Stimulated activated CD4-positive, alpha-beta T cell treated with anti-CD3 and anti-CD28 coated beads, Interleukin-2, amount 100 ng/mL, for 24 hours (primary cell): ENCODE measurements at regions not wholly inside any gene's neighbourhood (a gene's known extent, or its start where the extent isn't known, plus 50 kb on each side); places are given as distances from the start of the nearest gene placed in this dataset.
"Not testable (repeated sequence)": the region's sequence is repeated elsewhere in the genome, so short reads cannot be mapped to it uniquely, and the experiment has no call there.

Source experiments
- DNase-seq, 2 donors: peaks; one replicate each; pipeline ENCODE4 v3.0.0-alpha.2; 2020

DNA sequence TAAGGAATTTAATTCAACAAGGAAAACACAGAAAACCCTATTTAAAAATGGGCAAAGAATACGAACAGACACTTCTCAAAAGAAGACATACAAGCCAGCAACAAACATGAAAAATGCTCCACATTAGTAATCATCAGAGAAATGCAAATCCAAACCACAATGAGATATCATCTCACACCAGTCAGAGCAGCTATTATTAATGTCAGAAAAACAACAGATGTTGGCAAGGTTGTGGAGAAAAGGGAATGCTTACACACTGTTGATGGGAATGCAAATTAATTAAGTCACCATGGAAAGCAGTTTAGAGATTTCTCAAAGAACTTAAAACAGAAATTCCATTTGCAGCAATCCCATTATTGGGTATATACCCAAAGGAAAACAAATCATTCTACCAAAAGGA is 55.2 kb downstream of the GCC1 start:
- no peak for DNase-seq

DNA sequence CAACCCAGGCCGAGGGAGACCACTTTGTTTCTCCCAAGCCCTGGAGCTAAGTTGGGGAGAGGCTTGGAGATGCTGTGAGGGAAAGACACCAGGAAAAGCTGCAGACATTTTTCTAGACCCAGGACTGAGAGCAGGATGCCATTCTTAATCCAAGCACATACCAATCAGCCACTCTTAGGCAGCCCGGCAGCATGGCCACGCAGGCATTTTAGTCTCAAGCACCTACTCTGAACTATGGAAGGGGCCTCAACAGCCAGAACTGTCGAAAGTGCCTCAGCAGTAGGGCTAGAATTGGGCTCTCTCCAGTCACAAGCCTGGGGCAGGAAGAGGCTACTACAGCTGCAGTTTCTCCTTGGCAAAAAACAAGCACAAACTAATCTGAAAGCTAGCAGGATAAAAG is 57.8 kb downstream of the GCC1 start:
- DNase-seq = no peak

DNA sequence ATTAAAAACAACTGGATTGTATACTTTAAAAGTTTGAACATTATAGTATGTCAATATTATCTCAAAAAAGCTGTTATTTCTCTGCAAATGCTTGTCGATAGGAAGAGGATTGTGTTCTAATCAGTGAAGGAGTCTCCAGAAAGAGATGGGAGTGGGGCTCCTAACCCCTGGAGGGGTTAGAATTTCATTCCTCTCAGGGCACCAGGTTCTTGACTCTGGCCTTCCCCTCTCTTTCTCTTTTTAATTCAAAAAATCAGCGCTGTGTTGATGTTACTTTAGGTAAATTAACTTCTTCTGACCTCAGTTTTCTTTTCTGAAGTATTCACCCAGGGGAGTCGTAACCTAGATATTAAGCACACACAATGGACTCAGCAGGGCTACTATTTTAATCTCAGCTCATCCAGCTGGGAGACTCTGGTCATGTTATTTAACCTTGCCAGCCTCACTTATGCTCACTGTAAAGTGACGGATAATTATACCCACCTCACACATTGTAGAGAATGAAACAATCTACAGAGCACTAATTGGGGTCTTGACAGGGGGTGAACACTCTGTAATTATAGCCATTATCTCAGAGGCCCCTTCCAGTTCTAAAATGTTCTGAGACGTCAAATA is 59.4 kb downstream of the GCC1 start:
- DNase-seq = no peak

DNA sequence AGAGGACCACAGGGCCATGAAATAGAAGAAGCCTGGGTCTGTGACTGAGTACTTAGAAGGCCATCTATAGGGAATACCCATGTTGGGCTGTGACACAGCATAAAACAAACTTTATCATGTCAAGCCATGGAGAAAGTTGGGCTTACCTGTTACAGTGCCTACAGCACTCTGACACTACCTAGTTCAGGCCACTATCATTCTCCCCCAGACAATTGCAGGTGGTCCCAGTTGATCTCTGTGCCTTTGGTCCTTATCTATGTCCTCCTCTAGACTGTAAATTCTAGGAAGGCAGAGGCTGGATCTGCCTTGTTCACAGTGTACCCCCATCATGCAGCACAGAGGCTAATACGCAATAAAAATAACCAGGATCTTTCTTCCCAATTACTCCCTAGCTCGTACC is 69.1 kb downstream of the GCC1 start:
- no peak for DNase-seq

DNA sequence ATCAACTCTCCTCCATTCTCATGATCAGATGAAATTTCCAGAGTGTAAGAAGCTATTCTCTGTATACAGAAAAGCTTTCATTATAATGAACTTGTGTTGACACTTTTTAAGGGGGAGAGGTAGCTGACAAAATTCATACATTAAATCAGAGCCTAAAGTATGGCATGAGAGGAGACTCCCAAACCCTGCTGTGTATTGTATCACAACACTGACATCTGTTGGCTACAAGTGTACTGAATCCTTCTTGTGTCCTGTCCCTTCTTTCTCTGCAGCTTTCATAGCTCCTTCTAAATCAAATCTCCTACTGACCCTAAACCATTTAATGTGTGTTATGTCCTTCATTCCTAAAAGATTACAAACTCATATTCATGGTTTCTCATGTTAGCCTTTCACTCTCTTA is 70.9 kb downstream of the GCC1 start:
- no peak for DNase-seq

DNA sequence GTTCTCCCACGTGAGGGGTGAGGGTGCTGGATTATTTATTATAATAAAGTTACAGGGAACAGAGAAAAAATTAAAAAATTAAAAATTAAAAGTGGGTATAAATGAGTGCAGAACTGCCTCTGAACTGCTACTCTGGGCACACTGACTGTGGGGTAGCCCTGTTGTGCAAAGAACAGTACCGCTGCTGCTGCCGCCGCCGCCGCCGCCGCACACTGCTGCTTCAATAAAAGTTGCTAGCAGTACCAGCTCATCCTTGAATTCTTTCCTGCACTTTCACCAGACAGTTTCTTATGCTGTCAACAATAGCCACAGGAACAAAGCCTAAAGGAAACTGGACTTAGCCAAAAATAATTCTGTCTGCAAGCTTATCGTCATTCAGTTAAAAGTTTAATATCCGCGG is 72.1 kb downstream of the GCC1 start:
- DNase-seq = no peak

DNA sequence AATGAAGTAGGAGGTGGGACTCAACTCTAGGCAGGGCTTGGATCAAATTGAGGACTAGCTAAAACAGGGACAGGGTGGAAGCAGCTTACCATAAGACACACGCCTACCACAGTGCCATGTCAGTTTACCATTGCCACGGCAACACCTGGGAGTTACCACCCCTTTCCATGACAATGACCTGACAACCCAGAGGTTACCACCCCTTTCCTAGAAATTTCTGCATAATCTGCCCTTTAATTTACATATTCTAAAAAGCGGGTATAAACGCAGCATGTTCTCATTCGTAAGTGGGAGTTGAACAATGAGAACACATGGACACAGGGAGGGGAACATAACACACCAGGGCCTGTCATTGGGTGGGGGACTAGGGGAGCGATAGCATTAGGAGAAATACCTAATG is 72.7 kb downstream of the GCC1 start:
- no peak for DNase-seq

DNA sequence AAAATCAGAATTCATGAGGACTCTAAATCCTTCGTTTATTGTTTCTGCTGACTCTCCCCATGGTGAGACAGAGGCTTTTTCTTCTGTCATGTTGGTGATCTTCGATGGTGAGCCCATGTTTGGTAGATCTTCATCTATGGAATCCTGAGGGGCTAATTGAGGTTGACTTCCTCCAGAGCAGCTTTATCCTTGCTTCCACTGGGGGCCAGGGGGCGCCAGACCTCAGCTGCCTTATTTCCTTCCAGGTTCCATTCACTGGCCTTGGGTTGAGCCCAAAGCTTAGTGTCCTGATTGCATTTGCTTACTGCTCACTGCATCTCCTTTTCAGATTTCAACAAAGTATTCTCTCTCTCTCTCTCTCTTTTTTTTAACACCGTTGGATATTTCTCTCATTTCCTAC is 80.7 kb downstream of the GCC1 start:
- DNase-seq = peak; percentile 23 to 41

DNA sequence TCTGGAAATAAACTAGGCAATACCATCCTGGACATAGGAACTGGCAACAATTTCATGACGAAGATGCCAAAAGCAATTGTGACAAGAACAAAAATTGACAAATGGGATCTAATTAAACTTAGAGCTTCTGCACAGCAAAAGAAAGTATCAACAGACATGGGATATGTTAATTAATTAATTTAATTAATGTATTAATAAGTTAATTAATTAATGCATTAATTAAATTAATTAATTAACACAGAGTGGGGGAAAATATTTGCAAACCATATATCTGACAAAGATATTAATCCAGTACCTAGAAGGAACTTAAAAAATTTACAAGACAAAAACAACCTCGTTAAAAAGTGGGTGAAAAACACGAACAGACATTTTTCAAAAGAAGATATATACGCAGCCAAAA is 83.6 kb downstream of the GCC1 start:
- no peak for DNase-seq

DNA sequence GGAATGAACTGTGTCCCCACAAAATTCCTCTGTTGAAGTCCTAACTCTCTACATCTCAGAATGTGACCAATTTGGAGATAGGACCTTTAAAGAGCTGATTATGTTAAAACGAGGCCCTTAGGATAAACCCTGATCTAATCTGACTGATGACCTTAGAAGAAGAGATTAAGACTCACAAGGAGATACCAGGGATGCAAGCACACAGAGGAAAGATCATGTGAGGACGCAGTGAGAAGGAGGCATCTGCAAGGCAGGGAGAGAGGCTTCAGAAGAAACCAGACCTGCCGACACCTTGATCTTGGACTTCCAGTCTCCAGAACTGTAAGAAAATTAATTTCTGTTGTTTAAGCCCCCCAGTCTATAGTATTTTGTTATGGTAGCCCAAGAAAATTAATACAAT is 94.9 kb upstream of the ZNF800 start:
- no peak for DNase-seq

DNA sequence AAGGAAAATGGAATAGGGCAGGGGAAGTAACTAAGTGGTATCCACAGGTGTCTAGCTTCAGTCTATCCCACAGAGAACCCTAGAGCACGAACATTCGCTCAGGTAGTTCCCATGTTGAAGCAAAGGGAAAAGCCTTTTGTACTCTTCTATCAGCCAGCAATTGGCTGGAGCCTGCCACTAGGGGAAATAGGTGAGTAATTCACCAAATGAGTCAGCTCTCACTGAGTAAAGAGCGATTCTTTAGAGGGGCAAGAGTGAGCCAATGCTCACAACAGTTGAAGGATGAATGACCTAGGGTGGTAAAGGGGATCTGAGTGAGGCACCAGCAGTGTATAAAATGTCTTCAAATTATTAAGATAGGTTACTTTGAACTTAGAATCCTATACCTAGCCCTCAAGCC is 94.1 kb upstream of the ZNF800 start:
- no peak for DNase-seq

DNA sequence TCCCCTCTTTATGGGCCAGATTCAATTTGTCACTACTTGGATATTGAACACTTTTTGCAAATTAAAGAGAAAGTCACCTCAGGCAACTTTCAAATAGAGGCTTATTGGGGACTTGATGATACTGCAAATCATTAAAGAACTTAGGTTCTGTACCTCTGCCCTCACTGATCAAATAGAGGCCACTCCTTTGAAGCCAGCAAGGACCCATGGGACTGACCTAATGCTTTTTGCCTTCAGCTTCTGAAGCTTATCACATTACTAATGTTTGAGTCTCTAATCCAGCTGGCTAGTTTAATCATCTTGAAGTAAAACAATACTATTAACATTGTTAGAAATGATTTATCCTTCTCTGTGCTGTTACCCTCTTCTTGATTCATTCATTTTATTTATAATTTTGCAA is 93.0 kb upstream of the ZNF800 start:
- no peak for DNase-seq

DNA sequence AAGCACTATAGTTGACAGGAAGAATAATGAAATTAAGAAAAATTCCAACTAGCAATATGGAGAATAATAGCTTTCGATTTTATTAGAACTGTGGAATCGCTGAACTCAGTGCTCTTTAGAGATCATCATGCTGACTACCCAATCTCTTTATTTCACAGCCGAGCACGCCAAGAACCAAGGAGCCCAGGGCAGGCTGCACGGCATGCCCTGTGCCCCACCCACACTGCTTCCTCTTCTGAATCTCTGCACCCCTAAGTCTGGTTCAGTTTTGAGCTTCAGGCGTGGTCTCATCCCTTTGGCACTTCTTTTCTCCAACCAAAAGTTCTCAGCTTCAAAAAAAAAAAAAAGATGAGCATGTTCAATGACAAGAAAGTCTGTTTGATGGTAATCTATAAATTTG is 92.4 kb upstream of the ZNF800 start:
- DNase-seq = no peak

DNA sequence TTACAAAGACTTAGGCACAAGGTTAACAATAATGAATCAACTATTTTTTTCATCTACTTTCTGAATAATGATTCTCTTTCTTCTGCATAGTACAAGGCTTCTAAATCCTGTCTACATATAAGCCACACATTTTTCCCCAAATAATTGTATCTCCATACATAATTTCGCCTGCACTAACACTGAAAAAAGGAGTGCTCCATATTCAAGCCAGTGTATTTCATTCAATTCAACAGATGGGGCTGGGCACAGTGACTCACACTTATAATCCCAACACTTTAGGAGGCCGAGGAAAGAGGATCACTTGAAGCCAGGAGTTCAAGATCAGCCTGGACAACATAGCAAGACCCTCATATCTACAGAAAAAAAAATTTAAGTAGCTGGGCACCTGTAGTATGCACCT is 86.0 kb upstream of the ZNF800 start:
- no peak for DNase-seq

DNA sequence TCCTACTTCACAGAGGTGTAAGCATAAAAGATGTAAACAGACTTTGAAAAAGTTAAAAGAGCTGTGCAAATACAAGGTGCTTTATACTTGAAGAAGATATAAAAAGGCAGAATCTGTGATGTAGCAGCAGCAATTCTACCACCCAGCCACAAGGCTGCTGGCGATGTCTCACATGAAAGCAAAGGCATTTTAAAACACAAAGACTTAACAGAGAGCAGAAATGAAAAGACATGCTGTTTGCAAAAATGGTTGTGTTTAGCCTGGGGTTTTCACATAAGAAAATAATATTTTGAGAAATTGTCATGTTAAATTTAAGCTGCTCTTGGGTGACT is 85.5 kb upstream of the ZNF800 start:
- DNase-seq = no peak

DNA sequence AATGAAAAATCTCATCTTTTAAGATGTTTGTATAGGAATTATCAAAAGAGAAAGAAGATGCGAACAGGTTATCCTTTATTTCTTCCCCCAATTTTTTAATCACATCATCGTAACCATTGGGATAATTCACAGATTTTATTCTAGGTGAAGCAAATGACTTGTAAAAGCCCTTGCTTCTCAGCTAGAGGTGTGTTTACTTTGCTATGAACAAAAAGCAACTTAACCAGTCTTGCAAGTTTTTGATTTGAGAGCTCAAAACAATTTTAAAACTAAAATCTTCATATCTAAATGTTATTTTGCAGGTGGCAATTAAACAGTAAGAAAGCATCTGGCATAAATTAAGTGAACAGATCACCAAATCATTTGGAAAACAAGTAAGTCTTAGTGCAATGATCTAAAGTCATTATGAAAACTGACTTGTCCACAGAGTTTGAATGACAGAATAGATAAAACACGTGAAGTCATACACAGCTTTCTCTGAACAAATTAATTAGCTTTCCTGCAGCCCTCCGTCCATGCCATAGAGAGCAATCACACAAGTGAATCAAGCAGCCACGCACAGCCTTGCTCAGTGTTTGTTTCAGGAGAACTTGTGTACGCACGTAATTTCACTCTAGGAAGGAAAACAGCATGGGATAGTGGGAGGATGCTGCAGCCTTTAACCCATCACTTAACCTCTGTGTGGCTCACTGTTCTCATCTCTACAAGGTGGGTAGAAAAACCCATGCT is 85.0 kb upstream of the ZNF800 start:
- DNase-seq = no peak

DNA sequence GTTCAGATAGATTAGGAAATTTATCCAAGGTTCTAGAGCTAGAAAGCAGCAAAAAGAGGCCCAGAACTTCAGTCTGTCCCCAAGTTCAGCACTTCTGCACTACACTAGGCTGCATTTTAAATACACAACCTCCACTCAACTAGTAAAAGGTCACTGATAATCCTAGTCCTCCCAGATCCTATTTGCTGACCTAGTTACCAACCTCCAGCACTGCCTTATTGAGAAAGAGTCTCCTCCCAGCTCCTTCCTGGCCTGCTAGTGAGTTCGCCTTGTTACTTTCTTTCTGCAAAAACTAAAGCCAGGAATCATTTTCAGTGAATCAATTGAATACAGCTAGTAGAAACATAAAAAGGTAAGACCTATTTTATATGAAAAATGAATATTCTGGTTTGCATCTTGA is 84.1 kb upstream of the ZNF800 start:
- no peak for DNase-seq

DNA sequence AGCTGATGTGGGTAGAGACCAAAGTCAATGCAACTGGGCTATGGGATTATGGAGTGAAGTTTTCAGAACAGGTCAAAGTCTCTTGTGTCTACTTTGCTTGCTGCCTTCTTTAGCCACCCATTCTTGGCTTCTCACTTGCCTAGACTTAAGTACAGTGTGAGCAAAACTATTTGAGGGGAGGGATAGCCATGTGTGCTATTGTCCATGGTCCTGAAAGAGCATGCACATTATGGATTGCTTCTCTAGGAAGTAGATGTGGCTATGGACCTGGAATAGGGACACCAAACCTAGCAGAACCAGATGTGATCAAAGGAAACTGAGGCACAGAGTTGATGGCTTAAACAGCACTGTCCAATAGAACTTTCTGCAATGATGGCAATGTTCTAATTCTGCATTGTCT is 81.9 kb upstream of the ZNF800 start:
- no peak for DNase-seq

DNA sequence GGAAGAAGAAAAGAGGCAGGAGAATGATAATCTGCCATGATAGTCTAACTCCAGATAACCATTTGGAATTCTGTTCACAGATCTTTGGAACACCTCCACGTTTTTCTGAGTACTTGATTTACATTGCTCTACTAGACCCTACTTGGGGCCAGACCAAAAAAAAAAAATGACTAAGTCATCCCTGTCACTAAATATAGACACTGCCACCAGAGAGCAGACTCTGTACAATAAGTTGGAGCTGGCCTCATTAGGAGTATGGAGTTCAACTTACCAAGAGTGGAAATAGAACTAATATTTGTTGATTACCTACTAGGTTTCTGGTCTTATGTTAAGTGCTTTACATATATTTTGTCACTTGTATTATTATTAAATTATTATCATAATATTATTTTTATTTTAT is 80.9 kb upstream of the ZNF800 start:
- no peak for DNase-seq

DNA sequence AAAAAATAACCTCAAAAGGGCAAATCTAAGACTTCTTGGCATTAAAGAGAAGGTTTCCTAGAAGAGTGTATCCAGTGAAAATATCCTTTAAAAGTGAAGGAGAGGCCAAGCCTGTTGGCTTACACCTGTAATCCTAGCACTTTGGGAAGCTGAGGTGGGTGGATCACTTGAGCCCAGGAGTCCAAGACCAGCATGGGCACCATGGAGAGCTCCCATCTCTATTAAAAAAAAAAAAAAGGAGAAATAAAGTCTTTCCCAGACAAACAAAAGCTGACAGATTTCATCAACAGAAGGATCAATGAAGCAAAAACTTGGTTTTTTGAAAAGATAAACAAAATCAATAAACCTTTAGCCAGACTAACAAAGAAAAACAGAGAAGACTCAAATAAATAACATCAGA is 67.6 kb upstream of the ZNF800 start:
- DNase-seq = no peak

DNA sequence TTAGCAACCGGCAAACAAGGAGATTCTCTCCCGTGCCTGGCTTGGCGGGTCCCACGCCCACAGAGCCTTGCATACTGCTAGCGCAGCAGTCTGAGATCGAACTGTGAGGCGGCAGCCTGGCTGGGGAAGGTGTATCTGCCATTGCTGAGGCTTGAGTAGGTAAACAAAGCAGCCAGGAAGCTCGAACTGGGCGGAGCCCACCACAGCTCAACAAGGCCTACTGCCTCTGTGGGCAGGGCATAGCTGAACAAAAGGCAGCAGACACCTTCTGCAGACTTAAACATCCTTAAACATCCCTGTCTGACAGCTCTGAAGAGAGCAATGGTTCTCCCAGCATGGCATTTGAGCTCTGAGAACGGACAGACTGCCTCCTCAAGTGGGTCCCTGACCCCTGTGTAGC is 58.8 kb upstream of the ZNF800 start:
- not testable (repeated sequence) for DNase-seq

DNA sequence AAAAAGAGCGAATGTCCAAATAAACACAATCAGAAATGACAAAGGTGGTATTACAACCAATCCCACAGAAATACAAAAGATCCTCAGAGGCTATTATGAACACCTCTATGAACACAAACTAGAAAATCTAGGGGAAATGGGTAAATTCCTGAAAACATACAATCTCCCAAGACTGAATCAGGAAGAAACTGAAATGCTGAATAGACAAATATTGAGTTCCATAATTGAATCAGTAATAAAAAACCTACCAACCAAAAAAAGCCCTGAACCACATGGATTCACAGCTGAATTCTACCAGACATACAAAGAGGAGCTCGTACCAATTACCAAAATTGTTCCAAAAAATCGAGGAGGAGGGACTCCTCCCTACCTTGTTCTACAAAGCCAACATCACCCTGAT is 56.1 kb upstream of the ZNF800 start:
- no peak for DNase-seq

DNA sequence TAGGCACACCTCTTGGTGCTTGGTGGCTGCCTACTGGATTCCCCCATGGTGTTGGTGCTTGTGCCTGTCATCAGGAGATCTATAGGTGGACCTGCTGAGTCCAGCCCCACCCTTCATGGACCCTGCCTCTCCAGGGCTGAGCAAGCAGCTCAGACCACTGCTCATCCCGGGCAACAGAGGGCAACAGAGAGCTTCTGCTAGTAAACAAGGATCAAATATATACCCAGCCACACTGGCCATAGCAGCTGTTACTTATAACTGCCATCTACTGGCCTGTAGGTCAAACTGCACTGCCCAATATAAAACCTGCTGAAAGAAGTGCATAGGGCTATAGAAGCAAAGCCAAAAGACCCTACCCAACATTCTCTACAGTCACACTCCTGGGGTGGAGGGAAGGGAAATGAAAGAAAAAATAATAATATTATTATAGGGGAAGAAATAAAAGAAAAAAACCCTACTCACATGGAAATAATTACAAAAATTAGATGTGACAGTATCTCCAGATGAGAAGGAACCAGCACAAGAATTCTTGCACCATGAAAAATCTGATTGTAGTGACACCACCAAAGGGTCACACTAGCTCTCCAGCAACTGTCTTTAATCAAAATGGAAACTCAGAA is 54.9 kb upstream of the ZNF800 start:
- peak; percentile 37 to 59 for DNase-seq

DNA sequence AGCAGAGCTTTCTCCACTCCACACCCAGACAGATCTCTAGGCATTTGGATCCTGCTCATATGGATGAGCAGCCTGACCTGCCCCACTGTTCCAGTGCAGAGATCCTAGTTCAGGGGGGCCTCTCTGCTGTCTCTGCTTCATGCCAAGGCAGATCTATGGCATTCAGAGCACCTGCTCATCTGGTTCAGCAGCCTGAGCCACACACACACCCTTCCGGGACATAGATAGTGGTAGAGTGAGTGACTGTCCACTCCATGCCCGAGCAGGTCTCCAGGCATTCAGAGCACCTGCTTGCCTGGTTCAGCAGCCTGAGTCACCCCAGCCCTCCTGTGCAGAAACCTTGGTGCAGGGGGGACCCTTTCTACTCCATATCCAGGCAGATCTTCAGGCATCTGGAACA is 54.3 kb upstream of the ZNF800 start:
- no peak for DNase-seq
